GM21367 (cell line): ENCODE measurements at regions not wholly inside any gene's neighbourhood (a gene's known extent, or its start where the extent isn't known, plus 50 kb on each side); places are given as distances from the start of the nearest gene placed in this dataset.

Experiments
- ATAC-seq: cut with Tn5 transposase; IDR thresholded peaks from one replicate; pipeline ENCODE4 v1.9.1; 2021; ENCODE audit not compliant: unreplicated experiment

DNA sequence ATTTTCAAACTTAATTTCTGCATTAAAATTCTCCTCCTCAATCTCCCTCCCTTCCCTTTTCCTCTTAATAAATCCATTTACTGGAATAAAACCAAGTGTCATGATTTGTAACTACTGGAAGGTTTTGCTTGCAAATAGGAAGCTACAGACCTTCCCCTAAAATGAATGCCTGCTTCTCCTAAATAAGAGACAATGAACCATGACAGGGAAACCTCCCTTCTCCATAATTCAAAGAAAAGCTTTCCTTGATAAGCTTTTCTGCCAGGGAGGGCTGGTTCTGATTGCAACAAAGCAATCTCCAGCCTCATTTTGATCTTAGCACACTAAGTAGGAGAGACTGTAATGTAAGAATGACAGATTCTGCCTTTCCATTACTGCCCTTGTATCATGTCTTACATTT, 111.0 kb upstream of the CDH20 start:
- ATAC-seq = no peak

DNA sequence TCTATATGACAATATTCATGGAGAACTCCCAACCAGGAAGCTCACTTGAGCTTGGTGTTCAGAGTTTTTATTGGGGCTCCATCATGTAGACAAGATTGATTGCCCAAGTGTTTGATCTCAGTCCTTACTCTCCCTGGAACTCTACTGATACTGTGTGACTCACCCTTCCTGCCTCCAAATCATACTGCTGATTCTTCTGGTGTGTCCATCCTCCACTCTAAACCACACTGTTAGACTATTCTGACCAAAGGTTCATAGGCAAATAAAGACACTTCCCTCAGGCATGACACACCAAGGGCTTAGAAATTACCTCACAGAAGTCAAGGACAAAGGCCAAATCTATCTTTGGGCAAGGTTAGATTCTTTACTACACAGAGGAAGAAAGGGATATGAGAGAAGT, 107.9 kb upstream of the CDH20 start:
- ATAC-seq = no peak

DNA sequence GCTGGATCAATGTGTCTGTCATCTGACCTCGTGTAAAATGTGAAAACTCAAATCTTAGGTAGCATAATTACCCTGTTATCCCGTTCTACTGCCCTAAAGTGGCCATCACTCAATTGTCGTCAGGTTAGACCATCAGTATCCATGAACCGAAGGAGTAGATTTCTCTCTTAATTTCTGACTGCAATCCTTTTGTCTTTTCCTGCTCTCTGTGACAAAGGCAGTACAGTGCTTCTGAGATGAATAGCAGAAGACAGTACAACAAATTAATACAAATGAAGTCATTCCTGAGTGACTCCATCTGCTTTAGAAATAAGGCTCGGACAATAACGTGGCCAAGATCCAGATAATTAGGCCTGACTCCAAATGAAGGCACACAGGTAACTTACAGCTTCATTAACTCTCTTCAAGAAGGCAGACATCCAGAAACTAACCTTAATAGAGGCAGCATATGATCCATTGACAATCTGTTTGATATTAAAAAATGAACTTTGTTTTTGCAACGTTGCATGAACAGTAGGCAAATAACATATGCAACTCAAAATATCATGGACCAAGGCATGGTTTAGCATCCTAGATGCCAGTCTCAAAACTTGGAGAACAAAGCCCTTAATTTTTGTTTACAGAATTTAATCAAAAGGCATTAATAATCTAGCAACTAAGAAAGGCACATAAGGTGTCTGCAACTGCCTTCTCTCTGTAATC, 96.7 kb upstream of the CDH20 start:
- no peak for ATAC-seq

DNA sequence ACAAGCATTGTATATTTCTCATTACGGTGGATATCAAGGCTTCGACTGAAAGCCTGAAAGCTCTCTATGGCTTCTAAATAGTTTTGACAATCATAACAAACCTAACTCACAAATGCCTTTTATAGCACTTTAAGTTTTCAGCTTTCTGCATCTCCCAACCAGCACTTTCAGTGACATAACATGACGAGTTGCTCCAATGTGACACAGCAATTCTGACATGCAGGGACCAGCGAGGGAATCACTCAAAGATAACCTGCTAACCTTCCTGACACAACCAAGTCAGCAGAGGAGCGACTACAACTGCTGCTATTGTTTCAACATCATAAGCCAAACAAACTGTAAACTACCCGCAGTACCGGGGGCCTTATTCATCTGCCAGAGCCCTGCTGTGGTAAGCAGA, 95.7 kb upstream of the CDH20 start:
- no peak for ATAC-seq

- no peak for ATAC-seq
Observed at GRCh38 chr18:61239051-61239450, 94.2 kb upstream of the CDH20 start.

GRCh38 chr18:61241260-61241853, 91.9 kb upstream of the CDH20 start:
- ATAC-seq = no peak

DNA sequence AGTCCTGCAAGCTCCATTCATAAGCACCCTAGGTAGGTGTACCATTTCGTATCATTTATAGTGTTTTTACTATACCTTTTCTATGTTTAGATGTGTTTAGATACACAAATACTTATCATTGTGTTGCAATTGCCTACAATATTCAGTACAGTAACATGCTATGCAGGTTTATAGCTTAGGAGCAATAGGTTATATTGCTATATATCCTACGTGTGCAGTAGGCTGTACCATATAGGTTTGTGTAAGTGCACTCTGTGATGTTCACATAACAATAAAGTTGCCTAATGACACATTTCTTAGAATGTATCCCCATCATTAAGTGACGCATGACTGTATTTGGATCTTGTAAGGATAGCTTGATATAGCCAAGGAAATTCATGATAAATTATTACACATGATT, 88.6 kb upstream of the CDH20 start:
- no peak for ATAC-seq

DNA sequence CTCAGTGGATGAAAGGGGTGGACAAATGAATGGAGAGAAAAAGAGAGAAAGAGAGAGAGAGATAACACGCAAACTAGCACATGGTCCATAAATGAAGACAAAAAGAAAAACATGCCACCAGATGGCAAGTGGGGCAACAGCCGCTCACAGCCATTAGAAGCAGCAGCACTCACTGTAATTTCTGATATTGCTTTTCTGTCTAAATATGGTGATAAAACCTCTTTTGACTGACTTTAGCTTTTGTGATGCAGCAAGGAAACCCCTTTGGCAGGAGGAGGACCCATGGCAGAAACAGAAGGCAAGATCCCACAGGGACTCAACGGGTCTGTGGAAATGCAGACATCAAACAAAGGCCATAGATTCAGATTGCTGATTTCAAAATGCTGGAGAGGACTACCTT, 88.0 kb upstream of the CDH20 start:
- ATAC-seq = no peak

DNA sequence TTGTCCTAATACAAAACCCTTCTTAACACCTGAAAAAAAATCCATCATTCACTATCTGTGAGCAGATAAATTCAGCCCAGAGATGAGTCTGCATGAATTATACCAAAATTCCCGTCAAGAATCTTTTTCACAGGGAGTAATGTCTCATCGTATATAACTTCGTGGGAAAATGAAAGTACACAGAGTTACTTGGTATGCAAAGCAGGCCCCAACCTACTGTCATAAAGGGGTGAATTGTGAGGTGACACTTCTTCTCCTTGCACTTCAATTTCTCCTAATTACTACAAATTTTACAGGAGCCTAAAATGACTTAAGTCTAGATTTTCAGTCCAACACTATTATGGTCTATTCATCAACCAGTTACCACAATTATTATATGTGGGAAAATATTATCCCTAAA, 84.6 kb upstream of the CDH20 start:
- ATAC-seq = no peak

DNA sequence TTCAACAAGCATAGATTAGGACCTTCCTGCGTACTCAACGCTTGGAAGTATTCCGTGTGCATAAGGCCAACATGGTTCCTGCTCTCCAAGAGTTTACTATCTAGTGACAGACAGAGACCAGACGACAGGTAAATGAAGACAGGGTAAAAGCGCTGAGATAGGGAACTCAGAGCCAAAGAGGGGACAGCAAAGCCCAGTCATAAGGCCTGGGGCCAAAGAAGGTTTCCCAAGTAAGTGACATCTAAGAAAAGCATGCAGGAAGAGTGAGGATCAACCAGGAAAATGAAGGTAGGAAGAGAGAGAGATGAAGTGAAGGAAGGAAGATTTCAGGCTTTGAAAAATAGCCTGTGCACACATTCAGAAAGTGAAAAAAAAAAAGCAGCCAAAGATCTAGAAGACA, 76.9 kb upstream of the CDH20 start:
- no peak for ATAC-seq

DNA sequence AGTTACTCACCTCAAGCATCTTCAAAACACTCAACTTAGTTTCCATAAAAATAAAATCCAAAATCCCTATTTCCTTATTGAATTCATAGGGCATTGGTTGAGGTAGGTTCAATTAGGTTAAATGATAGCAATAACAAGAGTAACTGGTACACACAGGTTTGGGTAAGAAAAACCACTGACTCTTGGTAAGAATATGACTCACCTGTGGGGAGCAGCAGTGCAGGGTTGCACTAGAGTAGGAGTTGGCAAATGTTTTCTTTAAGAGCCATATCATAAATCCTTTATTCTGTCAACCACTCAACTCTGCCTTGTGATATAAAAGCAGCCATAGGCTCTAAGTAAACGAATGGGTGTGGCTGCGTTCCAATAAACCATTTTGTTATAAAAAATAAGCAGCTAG, 71.4 kb upstream of the CDH20 start:
- ATAC-seq = no peak

DNA sequence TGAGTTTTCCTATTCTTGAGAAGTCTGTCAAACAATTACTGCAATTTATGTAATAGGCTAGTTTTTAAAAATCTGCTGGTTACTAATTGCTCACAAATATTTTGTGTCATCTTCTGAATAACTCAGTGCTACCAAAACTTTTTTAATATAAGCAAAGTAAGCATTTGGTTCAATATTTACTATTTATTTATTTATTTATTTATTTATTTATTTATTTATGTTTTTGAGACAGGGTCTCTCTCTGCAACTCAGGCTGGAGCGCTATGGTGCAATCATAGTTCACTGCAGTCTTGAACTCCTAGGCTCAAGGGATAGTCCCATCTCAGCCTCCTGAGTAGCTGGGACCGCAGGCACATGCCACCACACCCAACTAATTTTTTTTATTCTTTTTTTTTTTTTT, 60.4 kb upstream of the CDH20 start:
- ATAC-seq = no peak

- ATAC-seq = no peak
Observed at GRCh38 chr18:61273533-61273932, 59.7 kb upstream of the CDH20 start.

GRCh38 chr18:61274416-61274960, 58.7 kb upstream of the CDH20 start:
- no peak for ATAC-seq

GRCh38 chr18:61277808-61278207, 55.4 kb upstream of the CDH20 start:
- ATAC-seq = no peak

- ATAC-seq = no peak
Observed at GRCh38 chr18:61281431-61281830, 51.8 kb upstream of the CDH20 start.

GRCh38 chr18:61282926-61283325, 50.3 kb upstream of the CDH20 start:
- ATAC-seq = no peak
